Loucy (cell line): ENCODE measurements at regions not wholly inside any gene's neighbourhood (a gene's known extent, or its start where the extent isn't known, plus 50 kb on each side); places are given as distances from the start of the nearest gene placed in this dataset.

Source experiments
- H2AFZ ChIP-seq: fragments of 200-600 bp; sonication (generic); 2 replicates; pipeline ENCODE4 v1.6.0; 2016; ENCODE audit warnings: antibody characterized with exemption, mild to moderate bottlenecking, low read length, moderate library complexity
- H3F3A ChIP-seq: fragments of 200-600 bp; 2 replicates; pipeline ENCODE4 v1.6.0; 2016; ENCODE audit warnings: antibody characterized with exemption, low read depth, mild to moderate bottlenecking
- H3K27me3 ChIP-seq: fragments of 200-600 bp; sonication (generic); 2 replicates; pipeline ENCODE4 v1.6.1; 2014; ENCODE audit warnings: low read length, mild to moderate bottlenecking; ENCODE audit not compliant: insufficient read depth, poor library complexity, severe bottlenecking
- H3K36me3 ChIP-seq: fragments of 200-600 bp; sonication (generic); 2 replicates; pipeline ENCODE4 v1.6.1; 2016; ENCODE audit warnings: low read length; ENCODE audit not compliant: insufficient read depth
- H3K4me1 ChIP-seq: fragments of 200-600 bp; sonication (generic); 2 replicates; pipeline ENCODE4 v1.5.1; 2014; ENCODE audit warnings: low read length, mild to moderate bottlenecking; ENCODE audit not compliant: insufficient read depth, poor library complexity, severe bottlenecking
- H3K4me2 ChIP-seq: fragments of 200-600 bp; sonication (generic); 2 replicates; pipeline ENCODE4 v1.6.0; 2014; ENCODE audit warnings: antibody characterized with exemption, low read length, low read depth, mild to moderate bottlenecking; ENCODE audit not compliant: poor library complexity, severe bottlenecking
- H3K4me3 ChIP-seq: fragments of 200-600 bp; sonication (generic); 2 replicates; pipeline ENCODE4 v1.5.1; 2014; ENCODE audit warnings: low read length, mild to moderate bottlenecking, mixed read lengths; ENCODE audit not compliant: poor library complexity, severe bottlenecking
- H3K79me2 ChIP-seq: fragments of 200-600 bp; sonication (generic); 2 replicates; pipeline ENCODE4 v1.6.1; 2014; ENCODE audit warnings: low read length; ENCODE audit not compliant: insufficient read depth
- H3K9ac ChIP-seq: fragments of 200-600 bp; sonication (generic); 2 replicates; pipeline ENCODE4 v1.6.0; 2014; ENCODE audit warnings: mild to moderate bottlenecking, low read depth, low read length, moderate library complexity; ENCODE audit not compliant: poor library complexity, severe bottlenecking
- H3K9me2 ChIP-seq: fragments of 200-600 bp; sonication (generic); replicated peaks from 2 replicates; pipeline ENCODE4 v1.6.1; 2016; ENCODE audit warnings: low read depth, low read length, mixed read lengths
- H3K9me3 ChIP-seq: fragments of 200-600 bp; sonication (generic); 2 replicates; pipeline ENCODE4 v1.6.1; 2014; ENCODE audit warnings: mild to moderate bottlenecking, antibody characterized with exemption, low read length, low read depth; ENCODE audit not compliant: insufficient read depth
- H4K20me1 ChIP-seq: fragments of 200-600 bp; sonication (generic); 2 replicates; pipeline ENCODE4 v1.6.0; 2014; ENCODE audit warnings: antibody characterized with exemption, low read length, mild to moderate bottlenecking; ENCODE audit not compliant: insufficient read depth, poor library complexity, severe bottlenecking
- EZH2phosphoT487 ChIP-seq: fragments of 200-600 bp; IDR thresholded peaks from 2 replicates; pipeline ENCODE4 v1.6.1; 2018; ENCODE audit warnings: antibody characterized with exemption, mild to moderate bottlenecking, moderate library complexity, borderline replicate concordance
- TF ChIP-seq, protein P1 (sequence below): fragments of 200-600 bp; sonication (generic); conservative IDR thresholded peaks from 2 replicates; pipeline ENCODE4 v1.5.1; 2014; ENCODE audit warnings: mild to moderate bottlenecking, antibody characterized with exemption, low read length

- H4K20me1 ChIP-seq = no peaks in the 10 kb centered on the region
- no peak overlapping the region for H2AFZ ChIP-seq
- H3K9me3 ChIP-seq = no peaks in the 10 kb centered on the region
- H3K36me3 ChIP-seq = no peaks in the 10 kb centered on the region
- no peaks in the 10 kb centered on the region for H3K9me2 ChIP-seq
- no peaks in the 10 kb centered on the region for H3F3A ChIP-seq
- no peak overlapping the region for H3K9ac ChIP-seq
- H3K79me2 ChIP-seq = no peaks in the 10 kb centered on the region
- no peaks in the 10 kb centered on the region for H3K4me1 ChIP-seq
- H3K4me3 ChIP-seq = no peak overlapping the region
- no peak overlapping the region for H3K4me2 ChIP-seq
- H3K27me3 ChIP-seq = no peaks in the 10 kb centered on the region
- TF ChIP-seq, protein P1, sequence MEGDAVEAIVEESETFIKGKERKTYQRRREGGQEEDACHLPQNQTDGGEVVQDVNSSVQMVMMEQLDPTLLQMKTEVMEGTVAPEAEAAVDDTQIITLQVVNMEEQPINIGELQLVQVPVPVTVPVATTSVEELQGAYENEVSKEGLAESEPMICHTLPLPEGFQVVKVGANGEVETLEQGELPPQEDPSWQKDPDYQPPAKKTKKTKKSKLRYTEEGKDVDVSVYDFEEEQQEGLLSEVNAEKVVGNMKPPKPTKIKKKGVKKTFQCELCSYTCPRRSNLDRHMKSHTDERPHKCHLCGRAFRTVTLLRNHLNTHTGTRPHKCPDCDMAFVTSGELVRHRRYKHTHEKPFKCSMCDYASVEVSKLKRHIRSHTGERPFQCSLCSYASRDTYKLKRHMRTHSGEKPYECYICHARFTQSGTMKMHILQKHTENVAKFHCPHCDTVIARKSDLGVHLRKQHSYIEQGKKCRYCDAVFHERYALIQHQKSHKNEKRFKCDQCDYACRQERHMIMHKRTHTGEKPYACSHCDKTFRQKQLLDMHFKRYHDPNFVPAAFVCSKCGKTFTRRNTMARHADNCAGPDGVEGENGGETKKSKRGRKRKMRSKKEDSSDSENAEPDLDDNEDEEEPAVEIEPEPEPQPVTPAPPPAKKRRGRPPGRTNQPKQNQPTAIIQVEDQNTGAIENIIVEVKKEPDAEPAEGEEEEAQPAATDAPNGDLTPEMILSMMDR = no peak
- TF ChIP-seq EZH2phosphoT487 = no peak
These were observed 130.9 kb upstream of the ALCAM start for GRCh38 chr3:105235785-105236184.

- Histone ChIP-seq H4K20me1 (no peaks in the 10 kb centered on the region), H2AFZ (no peak overlapping the region), H3K9me2 (no peaks in the 10 kb centered on the region), H3K36me3 (no peaks in the 10 kb centered on the region), H3K4me1 (no peaks in the 10 kb centered on the region), H3F3A (no peaks in the 10 kb centered on the region), H3K4me3 (no peak overlapping the region), H3K9me3 (no peaks in the 10 kb centered on the region), H3K27me3 (no peaks in the 10 kb centered on the region), H3K4me2 (no peak overlapping the region), H3K79me2 (no peaks in the 10 kb centered on the region), H3K9ac (no peak overlapping the region)
- TF ChIP-seq, protein P1 = no peak
- no peak for TF ChIP-seq EZH2phosphoT487
These were observed 128.3 kb upstream of the ALCAM start for GRCh38 chr3:105238367-105238766.

GRCh38 chr3:105243076-105243475 is 123.6 kb upstream of the ALCAM start:
- H3K4me3 ChIP-seq = no peak overlapping the region
- no peaks in the 10 kb centered on the region for H3K9me2 ChIP-seq
- H2AFZ ChIP-seq = no peak overlapping the region
- no peaks in the 10 kb centered on the region for H3F3A ChIP-seq
- H3K4me2 ChIP-seq = no peak overlapping the region
- no peaks in the 10 kb centered on the region for H3K36me3 ChIP-seq
- H3K27me3 ChIP-seq = no peaks in the 10 kb centered on the region
- H4K20me1 ChIP-seq = no peaks in the 10 kb centered on the region
- H3K9ac ChIP-seq = no peak overlapping the region
- H3K4me1 ChIP-seq = no peaks in the 10 kb centered on the region
- no peaks in the 10 kb centered on the region for H3K9me3 ChIP-seq
- TF ChIP-seq, protein P1 = no peak
- TF ChIP-seq EZH2phosphoT487 = no peak
- H3K79me2 ChIP-seq = no peaks in the 10 kb centered on the region
